GM10266 (cell line): ENCODE measurements at regions not wholly inside any gene's neighbourhood (a gene's known extent, or its start where the extent isn't known, plus 50 kb on each side); places are given as distances from the start of the nearest gene placed in this dataset.

Experiments used
- DNase-seq: peaks from one replicate; pipeline ENCODE4 v3.0.0; 2012; ENCODE audit errors: extremely low spot score
- TF ChIP-seq, protein P1 (sequence below): IDR thresholded peaks from 2 replicates; pipeline ENCODE4 v1.5.1; 2012; ENCODE audit warnings: mild to moderate bottlenecking, low read depth; ENCODE audit not compliant: control insufficient read depth, insufficient read depth; ENCODE audit errors: missing control alignments

DNA sequence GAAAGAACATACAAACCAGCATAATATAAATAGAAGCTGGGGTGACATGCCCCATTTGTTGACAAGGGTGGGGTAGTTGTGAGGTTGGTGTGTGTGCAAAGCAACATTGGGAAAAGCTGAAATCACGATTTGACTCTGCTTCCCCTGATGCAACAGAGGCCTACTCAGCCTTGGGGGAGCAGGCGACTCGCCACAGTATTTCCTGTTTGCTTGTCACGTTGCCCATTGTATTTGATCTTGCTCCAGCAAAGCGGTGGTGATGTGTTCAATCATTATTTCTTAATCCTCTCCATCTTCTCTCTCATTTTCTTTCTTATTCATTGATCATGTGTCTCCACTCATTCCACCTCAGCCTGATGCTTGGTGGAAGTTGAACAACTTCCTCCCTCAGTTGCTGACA, 165.8 kb upstream of the CITED2 start:
- TF ChIP-seq, protein P1, sequence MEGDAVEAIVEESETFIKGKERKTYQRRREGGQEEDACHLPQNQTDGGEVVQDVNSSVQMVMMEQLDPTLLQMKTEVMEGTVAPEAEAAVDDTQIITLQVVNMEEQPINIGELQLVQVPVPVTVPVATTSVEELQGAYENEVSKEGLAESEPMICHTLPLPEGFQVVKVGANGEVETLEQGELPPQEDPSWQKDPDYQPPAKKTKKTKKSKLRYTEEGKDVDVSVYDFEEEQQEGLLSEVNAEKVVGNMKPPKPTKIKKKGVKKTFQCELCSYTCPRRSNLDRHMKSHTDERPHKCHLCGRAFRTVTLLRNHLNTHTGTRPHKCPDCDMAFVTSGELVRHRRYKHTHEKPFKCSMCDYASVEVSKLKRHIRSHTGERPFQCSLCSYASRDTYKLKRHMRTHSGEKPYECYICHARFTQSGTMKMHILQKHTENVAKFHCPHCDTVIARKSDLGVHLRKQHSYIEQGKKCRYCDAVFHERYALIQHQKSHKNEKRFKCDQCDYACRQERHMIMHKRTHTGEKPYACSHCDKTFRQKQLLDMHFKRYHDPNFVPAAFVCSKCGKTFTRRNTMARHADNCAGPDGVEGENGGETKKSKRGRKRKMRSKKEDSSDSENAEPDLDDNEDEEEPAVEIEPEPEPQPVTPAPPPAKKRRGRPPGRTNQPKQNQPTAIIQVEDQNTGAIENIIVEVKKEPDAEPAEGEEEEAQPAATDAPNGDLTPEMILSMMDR: no peak

DNA sequence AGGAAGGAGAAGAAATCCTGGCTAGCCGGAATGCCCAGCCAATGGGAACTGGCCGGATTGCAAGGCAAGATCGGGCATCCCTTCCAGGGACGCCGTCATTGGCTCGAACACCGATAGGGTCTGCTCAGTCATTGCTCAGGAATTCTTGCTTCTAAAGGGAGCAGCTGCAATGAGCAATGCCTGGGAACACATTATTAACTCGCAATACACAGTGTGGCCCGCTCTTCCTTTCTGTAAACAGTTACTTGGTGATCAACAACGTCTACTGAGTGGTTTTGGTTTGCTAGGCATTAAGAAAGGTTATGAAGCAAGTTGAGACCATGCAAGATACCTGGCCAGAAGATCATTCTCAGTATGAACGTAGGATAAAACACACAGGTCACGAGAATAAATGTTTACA, 165.4 kb upstream of the CITED2 start:
- TF ChIP-seq, protein P1: no peak
- DNase-seq: no peak

More for the DNA sequence above, 165.8 kb upstream of the CITED2 start:
- DNase-seq: peak; percentile 15

DNA sequence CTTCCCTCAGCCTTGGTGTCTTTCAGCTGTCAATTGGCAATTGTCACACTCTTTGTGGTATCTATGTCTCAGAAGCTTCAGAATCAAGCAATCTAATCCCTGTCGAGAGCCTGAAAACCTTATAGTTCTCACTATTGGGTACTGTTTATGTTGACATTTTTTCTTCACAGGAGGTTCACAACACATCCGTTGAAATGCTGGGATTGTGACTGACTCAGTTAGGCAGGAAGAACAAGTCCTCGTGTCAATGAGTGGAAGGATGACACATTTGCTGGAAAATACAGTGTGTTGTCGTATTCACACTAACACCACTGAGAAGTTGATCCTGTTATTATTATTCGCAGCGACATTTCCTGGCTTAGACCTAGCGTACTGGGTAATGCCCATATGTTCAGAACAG, 163.9 kb upstream of the CITED2 start:
- TF ChIP-seq, protein P1: no peak

DNA sequence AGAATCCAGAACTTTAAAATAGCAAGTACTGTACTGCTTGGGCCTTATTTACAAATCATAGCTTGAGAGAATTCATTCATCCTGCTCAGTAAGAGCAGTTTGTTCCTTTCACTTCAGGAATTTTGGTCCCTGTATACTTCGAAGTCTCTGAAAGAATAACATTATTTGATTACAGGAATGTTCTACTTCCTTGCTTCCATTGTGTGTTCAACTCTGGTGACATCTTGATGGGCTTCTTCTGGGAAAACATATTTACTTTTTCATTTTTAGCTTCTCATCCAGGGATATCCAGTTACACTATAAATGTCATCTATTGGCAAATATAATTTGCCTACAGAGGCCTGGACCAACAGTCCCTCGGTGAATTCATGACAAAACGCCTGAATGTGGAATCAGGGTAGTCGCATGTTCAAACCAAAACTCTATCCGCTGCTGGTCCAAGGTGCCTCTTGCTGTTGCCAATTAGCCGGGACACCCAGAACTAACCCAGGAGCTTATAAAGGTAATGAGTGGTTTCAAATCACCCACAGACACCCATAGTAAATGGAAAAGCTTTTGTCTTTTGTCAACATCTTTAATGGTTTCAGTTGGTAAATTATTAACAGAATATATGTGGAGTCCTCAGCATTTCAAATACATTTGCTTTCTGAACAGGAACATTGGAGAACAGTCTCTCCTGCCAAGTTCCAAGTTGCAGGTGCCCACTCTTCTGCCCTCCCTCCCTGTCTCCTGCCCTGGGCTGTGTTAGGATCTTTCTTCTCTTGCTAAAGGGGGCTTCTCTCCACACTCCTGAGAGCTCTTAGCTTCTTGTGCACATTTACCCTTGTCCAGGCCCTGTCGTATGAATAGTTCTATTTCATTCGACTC, 162.5 kb upstream of the CITED2 start:
- TF ChIP-seq, protein P1: no peak

More for the DNA sequence above, 163.9 kb upstream of the CITED2 start:
- no peak for DNase-seq

DNA sequence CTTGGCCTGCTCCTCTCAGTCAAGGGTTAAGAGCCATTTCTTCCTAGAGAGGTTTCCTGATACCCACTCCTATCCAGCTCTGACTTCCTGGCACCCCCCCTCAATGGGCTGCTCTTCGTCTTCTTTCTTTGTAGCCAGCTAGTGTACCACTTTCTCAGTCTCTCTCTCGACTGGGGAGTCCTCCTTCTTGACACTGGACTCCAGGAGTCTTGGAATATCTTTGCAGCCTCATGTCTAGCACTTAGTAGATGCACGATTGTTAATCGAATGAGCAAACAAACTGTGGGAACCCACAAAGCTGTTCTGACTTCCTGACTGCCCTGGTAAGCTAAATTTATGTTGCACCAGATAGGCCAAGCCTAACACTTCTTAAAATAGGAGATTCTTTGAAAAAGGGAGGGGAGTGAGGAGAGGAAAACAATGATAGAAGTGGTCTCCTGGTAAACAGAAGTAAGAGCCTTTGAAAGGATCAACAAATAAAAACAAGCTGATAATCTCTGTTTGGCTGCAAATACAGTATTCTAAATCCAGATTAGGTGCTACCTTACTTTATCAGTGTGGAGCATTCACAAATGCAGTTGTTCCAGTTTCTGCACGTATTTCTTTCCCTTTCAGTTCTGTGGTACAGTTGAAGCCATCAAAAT, 160.1 kb upstream of the CITED2 start:
- TF ChIP-seq, protein P1: no peak
- no peak for DNase-seq

More for the DNA sequence above, 162.5 kb upstream of the CITED2 start:
- DNase-seq: no peak

DNA sequence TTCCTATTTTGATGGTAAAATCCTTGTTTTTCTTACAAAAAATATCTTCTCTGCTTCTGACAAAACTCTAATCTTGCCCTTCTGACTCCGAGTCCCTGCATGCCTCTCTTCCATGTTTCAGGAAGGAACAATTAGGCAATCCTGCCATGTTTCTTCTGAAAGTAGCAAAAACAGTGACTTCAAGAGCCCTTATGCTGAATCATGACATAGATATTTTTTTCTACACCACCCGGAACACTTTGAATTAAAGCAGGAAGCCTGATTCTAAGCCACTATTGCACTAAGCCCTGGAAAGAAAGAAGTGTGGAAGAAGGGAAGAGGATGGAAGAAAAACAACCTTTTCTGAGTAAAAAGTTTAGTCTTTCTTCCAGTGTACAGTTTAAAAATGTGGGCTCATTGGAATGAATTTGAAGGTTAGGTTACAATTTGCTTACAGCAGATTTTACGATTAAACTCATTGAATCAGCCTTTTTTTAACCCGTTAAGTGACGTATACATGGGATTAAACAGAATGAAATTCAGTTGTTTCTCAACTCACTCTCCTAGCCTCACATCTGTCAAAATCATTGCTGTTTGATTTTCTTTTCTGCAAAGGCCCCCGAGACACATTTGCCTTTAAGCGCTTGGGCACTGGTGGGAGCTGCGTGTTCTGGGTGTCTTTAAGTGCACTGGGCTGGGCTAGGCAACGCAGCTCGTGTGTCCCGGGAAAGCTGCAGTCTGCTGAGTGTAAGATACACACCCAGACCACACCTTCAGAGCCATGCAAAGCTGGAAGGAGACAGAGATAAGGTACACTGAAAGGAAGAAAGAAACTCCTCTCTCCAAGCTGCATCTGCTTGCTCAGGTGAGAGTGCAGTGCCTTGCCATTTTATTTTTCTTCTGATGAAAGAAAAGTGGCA, 159.4 kb upstream of the CITED2 start:
- TF ChIP-seq, protein P1: no peak
- no peak for DNase-seq
